GM18873 (cell line): ENCODE measurements at regions not wholly inside any gene's neighbourhood (a gene's known extent, or its start where the extent isn't known, plus 50 kb on each side); places are given as distances from the start of the nearest gene placed in this dataset.
"Not testable (repeated sequence)": the region's sequence is repeated elsewhere in the genome, so short reads cannot be mapped to it uniquely, and the experiment has no call there.

Experiments used
- ATAC-seq: cut with Tn5 transposase; IDR thresholded peaks from one replicate; pipeline ENCODE4 v1.9.1; 2021; ENCODE audit warnings: mild to moderate bottlenecking, moderate library complexity, moderate number of reproducible peaks; ENCODE audit not compliant: unreplicated experiment, low FRiP score

DNA sequence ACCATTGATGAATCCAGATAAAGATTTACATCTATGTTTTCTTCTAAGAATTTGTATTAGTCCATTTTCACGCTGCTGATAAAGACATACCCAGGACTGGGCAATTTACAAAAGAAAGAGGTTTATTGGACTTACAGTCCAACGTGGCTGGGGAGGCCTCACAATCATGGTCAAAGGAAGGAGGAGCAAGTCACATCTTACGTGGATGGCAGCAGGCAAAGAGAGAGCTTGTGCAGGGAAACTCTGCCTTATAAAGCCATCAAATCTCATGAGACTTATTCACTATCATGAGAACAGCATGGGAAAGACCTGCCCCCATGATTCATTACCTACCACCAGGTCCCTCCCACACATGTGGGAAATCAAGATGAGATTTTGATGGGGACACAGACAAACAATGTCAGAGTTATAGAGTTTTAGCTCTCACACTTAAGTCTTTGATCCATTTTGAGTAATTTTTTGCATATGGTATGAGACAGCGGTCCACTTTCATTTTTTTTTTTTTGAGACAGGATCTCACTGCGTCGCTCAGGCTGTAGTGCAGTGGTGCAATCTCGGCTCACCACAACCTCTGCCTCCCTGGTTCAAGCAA lies 53.5 kb upstream of the JADE2 start:
- ATAC-seq = not testable (repeated sequence)

- ATAC-seq = no peak
Observed at GRCh38 chr5:134468921-134469400, 56.5 kb upstream of the JADE2 start.

- no peak for ATAC-seq
Observed at GRCh38 chr5:134467231-134467630, 55.5 kb upstream of the CDKN2AIPNL start.

DNA sequence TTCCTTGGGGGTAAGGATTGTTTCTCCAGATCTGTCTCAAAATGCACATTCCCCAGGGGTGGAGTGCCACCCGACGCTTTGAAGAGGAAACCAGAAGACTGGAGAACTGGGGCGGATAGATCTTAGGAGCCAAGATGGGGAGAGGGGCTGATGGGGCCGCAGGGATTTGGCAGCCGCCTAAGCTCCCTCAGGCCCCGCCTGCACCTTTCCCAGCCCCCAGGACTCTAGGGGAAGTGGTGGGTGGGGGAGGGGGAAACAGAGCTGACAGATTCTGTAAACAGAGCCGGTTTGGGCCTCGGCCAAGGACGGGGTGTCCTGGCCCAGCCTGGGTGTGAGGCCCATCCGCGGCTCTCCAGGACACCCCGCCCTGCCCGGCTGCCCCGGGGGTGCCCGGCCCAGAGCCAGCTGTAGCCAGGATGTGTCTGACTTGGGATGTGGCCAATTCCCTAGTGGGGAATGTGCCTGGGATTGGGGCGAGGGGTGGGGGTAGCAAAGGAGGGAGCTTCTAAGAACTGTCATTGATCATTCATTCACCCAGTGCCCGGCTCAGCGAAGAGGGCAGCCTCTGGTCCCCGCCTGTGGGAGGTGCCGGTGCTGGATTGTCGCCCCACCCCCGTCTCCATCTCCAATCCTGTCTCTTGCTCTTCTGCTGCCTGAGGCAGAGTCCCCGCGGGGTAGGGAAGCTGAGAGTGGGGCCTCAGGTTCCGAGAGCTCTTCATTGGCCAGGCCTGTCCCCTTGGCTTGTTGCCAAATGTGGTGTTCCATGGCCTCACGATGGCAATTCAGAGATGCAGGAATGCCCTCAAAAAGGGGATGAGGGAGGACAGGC lies 54.8 kb upstream of the CDKN2AIPNL start:
- no peak for ATAC-seq

GRCh38 chr5:134465816-134466240 lies 54.1 kb upstream of the CDKN2AIPNL start:
- ATAC-seq = peak; percentile 48

GRCh38 chr5:134464988-134465815 lies 53.5 kb upstream of the CDKN2AIPNL start:
- no peak for ATAC-seq

- no peak for ATAC-seq
Observed at GRCh38 chr5:134463991-134464760, 52.5 kb upstream of the CDKN2AIPNL start.

DNA sequence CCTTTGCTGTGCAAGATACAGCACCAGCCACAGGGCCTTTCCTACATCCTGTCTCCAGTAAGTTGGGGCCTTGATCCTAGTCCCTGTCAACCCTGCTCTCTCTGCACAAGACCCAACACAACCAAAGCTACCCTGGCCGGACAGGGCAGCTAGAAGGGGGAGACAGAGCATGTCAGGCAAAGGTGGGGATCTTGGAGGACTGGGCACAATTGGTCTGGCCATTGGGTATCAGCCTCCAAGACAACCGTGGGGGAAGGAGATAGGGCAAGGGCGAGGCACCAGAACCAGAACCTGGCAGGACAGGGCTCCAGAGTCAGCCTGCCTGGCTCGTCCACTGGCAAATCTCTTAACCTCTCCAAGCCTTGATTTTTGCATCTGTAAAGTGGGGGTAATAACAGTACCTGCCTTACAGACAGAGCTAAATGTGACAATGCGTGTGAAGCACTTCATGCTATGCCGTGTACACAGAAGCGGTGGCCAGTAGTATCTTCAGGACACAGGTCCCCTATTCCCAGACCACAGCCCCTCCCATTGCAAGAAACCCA lies 51.6 kb upstream of the CDKN2AIPNL start:
- no peak for ATAC-seq

GRCh38 chr5:134462761-134463160 lies 51.1 kb upstream of the CDKN2AIPNL start:
- no peak for ATAC-seq

DNA sequence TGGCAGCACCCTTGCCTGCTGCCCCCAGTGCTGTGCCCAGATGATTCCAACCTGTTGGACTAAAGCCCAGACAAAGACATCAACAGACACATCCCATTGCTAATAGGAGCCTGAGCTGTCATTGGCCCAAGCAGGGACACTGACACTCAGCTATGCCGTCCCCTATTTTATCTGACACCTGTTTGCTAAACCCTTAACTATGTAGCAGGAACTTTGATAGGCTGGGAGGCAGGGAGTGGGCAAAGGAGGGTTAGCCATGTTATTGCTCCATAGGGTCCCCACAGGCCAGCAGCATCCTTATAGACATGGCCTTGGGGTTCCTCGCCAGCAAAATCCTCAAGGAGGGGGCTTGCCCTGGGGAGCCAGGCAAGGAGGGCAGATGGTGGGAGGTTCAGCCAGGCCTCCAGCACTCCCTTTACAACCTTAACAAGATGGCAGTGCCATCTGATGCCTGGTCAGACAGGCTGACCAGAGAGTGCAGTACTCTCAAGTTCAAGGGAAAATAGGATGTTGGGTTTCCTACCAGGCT lies 50.4 kb upstream of the CDKN2AIPNL start:
- ATAC-seq = no peak
